T47D (cell line): ENCODE measurements at regions not wholly inside any gene's neighbourhood (a gene's known extent, or its start where the extent isn't known, plus 50 kb on each side); places are given as distances from the start of the nearest gene placed in this dataset.

Source experiments
- DNase-seq, 2 experiments: peaks; one replicate each; pipeline versions ENCODE4 v3.0.0 to v3.0.0-alpha.2; 2011 to 2012; ENCODE audit warnings: low read depth in 1 of 2, low spot score in 1 of 2
- JUND ChIP-seq: IDR thresholded peaks from 2 replicates; pipeline ENCODE4 v1.6.1; 2012; ENCODE audit warnings: low read depth
- in situ Hi-C: cut with HindIII; loops from 2 replicates; pipeline ENCODE4 v1.10.0; 2016; ENCODE audit warnings: low sequenced_read_pairs, low pct_unique_long_range_greater_than_20kb

GRCh38 chr5:167908606-167909005, 382.8 kb upstream of the WWC1 start:
- in situ Hi-C loops = no loop called here
- peak in 1 of 2 experiments; percentile 57 for DNase-seq
- no peak for TF ChIP-seq JUND

- DNase-seq = no peak
- in situ Hi-C loops = no loop called here
- no peak for TF ChIP-seq JUND
These were observed 378.3 kb upstream of the WWC1 start for GRCh38 chr5:167912941-167913665.

GRCh38 chr5:167915237-167915636, 376.2 kb upstream of the WWC1 start:
- no peak for TF ChIP-seq JUND
- DNase-seq = no peak
- in situ Hi-C loops = no loop called here

- DNase-seq = no peak
- in situ Hi-C loops = no loop called here
- no peak for TF ChIP-seq JUND
These were observed 375.2 kb upstream of the WWC1 start for GRCh38 chr5:167916261-167916691.

GRCh38 chr5:167916706-167917105, 374.7 kb upstream of the WWC1 start:
- no peak for DNase-seq
- TF ChIP-seq JUND = no peak
- in situ Hi-C loops = no loop called here

- TF ChIP-seq JUND = no peak
- in situ Hi-C loops = no loop called here
- DNase-seq = no peak
These were observed 373.1 kb upstream of the WWC1 start for GRCh38 chr5:167918184-167918812.

- DNase-seq = peak in 1 of 2 experiments; percentile 73
- in situ Hi-C loops = no loop called here
- TF ChIP-seq JUND = no peak
These were observed 372.5 kb upstream of the WWC1 start for GRCh38 chr5:167918813-167919483.

GRCh38 chr5:167920589-167920988, 370.9 kb upstream of the WWC1 start:
- TF ChIP-seq JUND = no peak
- in situ Hi-C loops = no loop called here
- DNase-seq = peak in 1 of 2 experiments; percentile 52

GRCh38 chr5:167921796-167922195, 369.6 kb upstream of the WWC1 start:
- in situ Hi-C loops = no loop called here
- no peak for DNase-seq
- TF ChIP-seq JUND = no peak

GRCh38 chr5:167923396-167923795, 368.0 kb upstream of the WWC1 start:
- in situ Hi-C loops = no loop called here
- DNase-seq = no peak
- no peak for TF ChIP-seq JUND

GRCh38 chr5:167929841-167930240, 361.6 kb upstream of the WWC1 start:
- in situ Hi-C loops = no loop called here
- TF ChIP-seq JUND = no peak

GRCh38 chr5:167934551-167934971, 356.9 kb upstream of the WWC1 start:
- in situ Hi-C loops = no loop called here
- TF ChIP-seq JUND = no peak

More at GRCh38 chr5:167929841-167930240, 361.6 kb upstream of the WWC1 start:
- DNase-seq = no peak

GRCh38 chr5:167936022-167936421, 355.4 kb upstream of the WWC1 start:
- TF ChIP-seq JUND = no peak
- in situ Hi-C loops = no loop called here
- DNase-seq = no peak

More at GRCh38 chr5:167934551-167934971, 356.9 kb upstream of the WWC1 start:
- DNase-seq = peak in 1 of 2 experiments; percentile 55
